ENCODE measurements at regions not wholly inside any gene's neighbourhood (a gene's known extent, or its start where the extent isn't known, plus 50 kb on each side); places are given as distances from the start of the nearest gene placed in this dataset.

DNA sequence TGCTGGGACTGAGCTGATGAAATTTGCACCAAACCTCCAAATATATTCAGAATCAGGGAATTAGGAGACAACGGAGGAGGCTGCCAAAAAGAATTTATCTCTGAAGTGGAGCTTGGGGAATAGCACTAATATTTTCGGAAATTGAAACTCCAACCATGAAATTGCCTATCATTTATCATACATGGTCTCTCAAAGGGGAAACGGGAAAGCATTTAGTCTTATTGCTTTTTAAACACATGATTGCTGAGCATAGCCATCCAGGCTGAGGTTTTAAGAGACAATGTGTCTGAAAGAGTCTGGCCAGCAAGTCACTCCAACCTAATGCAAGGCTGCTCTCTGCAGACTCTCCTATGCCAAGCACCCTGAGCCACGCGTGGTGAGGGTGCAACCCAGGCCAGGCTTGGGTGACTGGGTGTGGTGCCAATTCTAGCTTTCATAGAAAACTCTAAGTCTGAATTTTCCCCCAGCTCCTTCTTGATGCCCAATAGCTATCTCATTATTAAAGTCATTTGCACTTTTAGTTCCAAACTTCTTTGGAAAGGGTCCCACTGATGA, 200.2 kb downstream of the RPLP1 start:
- Histone ChIP-seq H3K79me2 (ENCODE audit: insufficient read depth) (no peaks in the 10 kb centered on the region), H3K9ac (no peak overlapping the region), H3K4me3 (ENCODE audit: low read depth in 2 of 2, low read length in 1 of 2) (no peak overlapping the region), H3F3A (replicated peaks; ENCODE audit: insufficient read depth) (no peaks in the 10 kb centered on the region), H3K27ac (ENCODE audit: low read depth in 2 of 2, low read length in 1 of 2) (no peak overlapping the region), H3K36me3 (replicated peaks in 1 of 2; ENCODE audit: control insufficient read depth in 1 of 2, insufficient read depth in 2 of 2, low read length in 1 of 2) (no peaks in the 10 kb centered on the region), H3K9me3 (no peaks in the 10 kb centered on the region), H3K4me1 (ENCODE audit: control insufficient read depth in 1 of 2, insufficient read depth in 2 of 2, low read depth in 1 of 2, low read length in 1 of 2) (peaks cover 0 to 6% of the 10 kb centered on the region in 2 experiments; a peak in 1 of 4 replicates), H3K9me2 (no peaks in the 10 kb centered on the region), H3K4me2 (no peak overlapping the region), H4K20me1 (ENCODE audit: insufficient read depth) (no peaks in the 10 kb centered on the region), H2AFZ (ENCODE audit: low read depth) (no peak overlapping the region), H3K27me3 (ENCODE audit: insufficient read depth) (peaks cover 40% of the 10 kb centered on the region; the same call in 1 of the 2 replicates)
- DNase-seq, result no peak
- CTCF ChIA-PET, result no interaction called here
- WGBS (ENCODE audit: low lambda C conversion rate), result 50% methylated on average over 5 of the region's 5 CpGs
- TF ChIP-seq, protein P1, sequence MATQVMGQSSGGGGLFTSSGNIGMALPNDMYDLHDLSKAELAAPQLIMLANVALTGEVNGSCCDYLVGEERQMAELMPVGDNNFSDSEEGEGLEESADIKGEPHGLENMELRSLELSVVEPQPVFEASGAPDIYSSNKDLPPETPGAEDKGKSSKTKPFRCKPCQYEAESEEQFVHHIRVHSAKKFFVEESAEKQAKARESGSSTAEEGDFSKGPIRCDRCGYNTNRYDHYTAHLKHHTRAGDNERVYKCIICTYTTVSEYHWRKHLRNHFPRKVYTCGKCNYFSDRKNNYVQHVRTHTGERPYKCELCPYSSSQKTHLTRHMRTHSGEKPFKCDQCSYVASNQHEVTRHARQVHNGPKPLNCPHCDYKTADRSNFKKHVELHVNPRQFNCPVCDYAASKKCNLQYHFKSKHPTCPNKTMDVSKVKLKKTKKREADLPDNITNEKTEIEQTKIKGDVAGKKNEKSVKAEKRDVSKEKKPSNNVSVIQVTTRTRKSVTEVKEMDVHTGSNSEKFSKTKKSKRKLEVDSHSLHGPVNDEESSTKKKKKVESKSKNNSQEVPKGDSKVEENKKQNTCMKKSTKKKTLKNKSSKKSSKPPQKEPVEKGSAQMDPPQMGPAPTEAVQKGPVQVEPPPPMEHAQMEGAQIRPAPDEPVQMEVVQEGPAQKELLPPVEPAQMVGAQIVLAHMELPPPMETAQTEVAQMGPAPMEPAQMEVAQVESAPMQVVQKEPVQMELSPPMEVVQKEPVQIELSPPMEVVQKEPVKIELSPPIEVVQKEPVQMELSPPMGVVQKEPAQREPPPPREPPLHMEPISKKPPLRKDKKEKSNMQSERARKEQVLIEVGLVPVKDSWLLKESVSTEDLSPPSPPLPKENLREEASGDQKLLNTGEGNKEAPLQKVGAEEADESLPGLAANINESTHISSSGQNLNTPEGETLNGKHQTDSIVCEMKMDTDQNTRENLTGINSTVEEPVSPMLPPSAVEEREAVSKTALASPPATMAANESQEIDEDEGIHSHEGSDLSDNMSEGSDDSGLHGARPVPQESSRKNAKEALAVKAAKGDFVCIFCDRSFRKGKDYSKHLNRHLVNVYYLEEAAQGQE (IDR thresholded peaks at IDR 0.05; ENCODE audit: low read depth, low read length), result no peak
- TF ChIP-seq RAD21 (IDR thresholded peaks at IDR 0.05; ENCODE audit: low read length), result peak; percentile 10; the same call in 1 of the 2 replicates
- POLR2A ChIA-PET, result no interaction called here

DNA sequence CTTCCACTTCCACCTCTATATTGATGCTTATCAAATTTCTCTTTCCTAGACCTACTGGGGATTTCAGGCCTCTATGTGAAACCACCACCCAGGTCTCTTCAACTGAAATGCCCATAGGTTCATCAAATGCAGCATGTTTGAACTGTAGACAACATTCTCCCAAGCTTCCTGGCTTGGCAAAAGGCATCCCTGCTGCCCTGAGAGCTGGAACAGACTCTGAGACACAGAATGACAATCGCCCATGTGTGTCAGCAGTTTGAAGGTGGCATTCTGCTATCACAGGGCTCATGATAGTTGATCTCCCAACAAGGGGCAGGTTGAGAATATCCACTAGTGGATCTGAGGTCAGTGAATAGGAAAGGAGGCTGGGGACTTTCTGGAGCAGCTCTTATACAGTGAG, 200.7 kb downstream of the RPLP1 start:
- Histone ChIP-seq H3K36me3 (replicated peaks in 1 of 2; ENCODE audit: control insufficient read depth in 1 of 2, insufficient read depth in 2 of 2, low read length in 1 of 2) (no peaks in the 10 kb centered on the region), H3K4me3 (ENCODE audit: low read depth in 2 of 2, low read length in 1 of 2) (no peak overlapping the region), H3K9ac (no peak overlapping the region), H3K9me3 (no peaks in the 10 kb centered on the region), H3K4me1 (ENCODE audit: control insufficient read depth in 1 of 2, insufficient read depth in 2 of 2, low read depth in 1 of 2, low read length in 1 of 2) (peaks cover 0 to 2% of the 10 kb centered on the region in 2 experiments; a peak in 1 of 4 replicates), H3K27ac (ENCODE audit: low read depth in 2 of 2, low read length in 1 of 2) (no peak overlapping the region), H4K20me1 (ENCODE audit: insufficient read depth) (no peaks in the 10 kb centered on the region), H3K4me2 (no peak overlapping the region), H3F3A (replicated peaks; ENCODE audit: insufficient read depth) (no peaks in the 10 kb centered on the region), H3K79me2 (ENCODE audit: insufficient read depth) (no peaks in the 10 kb centered on the region), H3K27me3 (ENCODE audit: insufficient read depth) (peaks cover 37% of the 10 kb centered on the region; the same call in 1 of the 2 replicates), H3K9me2 (no peaks in the 10 kb centered on the region), H2AFZ (ENCODE audit: low read depth) (no peak overlapping the region)
- 9% methylated on average over 1 of the region's 1 CpG for WGBS (ENCODE audit: low lambda C conversion rate)
- no peak for DNase-seq
- TF ChIP-seq FOXJ3 (CRISPR knock-in tag; IDR thresholded peaks at IDR 0.05) (no peak), JUND (IDR thresholded peaks at IDR 0.05) (no peak), TEAD4 (IDR thresholded peaks at IDR 0.05; ENCODE audit: borderline replicate concordance, insufficient read depth) (no peak)
- CTCF ChIA-PET, result no interaction called here
- POLR2A ChIA-PET, result no interaction called here

DNA sequence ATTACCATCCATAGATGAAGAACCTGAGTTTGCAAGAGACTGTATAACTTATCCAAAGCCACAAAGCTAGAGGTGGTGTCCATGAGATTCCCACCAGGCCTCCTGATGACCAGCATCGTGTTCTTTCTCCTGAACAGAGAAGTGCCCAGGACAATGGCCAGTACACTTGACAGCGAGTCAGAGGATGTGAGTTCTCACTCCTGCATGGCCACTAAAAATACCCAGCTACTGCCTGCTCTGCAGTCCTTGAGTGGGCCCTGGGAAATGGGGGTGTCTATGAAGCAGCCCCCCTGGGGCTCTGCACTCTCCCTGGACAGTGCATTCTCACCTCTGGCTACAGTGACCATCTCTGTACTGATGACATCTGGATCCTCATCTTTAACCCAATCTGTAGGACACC, 201.2 kb downstream of the RPLP1 start:
- CTCF ChIA-PET, result no interaction called here
- 33% methylated on average over 1 of the region's 2 CpGs for WGBS (ENCODE audit: low lambda C conversion rate)
- TF ChIP-seq, protein P2, sequence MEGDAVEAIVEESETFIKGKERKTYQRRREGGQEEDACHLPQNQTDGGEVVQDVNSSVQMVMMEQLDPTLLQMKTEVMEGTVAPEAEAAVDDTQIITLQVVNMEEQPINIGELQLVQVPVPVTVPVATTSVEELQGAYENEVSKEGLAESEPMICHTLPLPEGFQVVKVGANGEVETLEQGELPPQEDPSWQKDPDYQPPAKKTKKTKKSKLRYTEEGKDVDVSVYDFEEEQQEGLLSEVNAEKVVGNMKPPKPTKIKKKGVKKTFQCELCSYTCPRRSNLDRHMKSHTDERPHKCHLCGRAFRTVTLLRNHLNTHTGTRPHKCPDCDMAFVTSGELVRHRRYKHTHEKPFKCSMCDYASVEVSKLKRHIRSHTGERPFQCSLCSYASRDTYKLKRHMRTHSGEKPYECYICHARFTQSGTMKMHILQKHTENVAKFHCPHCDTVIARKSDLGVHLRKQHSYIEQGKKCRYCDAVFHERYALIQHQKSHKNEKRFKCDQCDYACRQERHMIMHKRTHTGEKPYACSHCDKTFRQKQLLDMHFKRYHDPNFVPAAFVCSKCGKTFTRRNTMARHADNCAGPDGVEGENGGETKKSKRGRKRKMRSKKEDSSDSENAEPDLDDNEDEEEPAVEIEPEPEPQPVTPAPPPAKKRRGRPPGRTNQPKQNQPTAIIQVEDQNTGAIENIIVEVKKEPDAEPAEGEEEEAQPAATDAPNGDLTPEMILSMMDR (IDR thresholded peaks at IDR 0.05), result no peak
- TF ChIP-seq POLR2AphosphoS5 (IDR thresholded peaks at IDR 0.05; ENCODE audit: low read depth, low read length) (no peak), CHD2 (IDR thresholded peaks at IDR 0.05; ENCODE audit: low read length, partially characterized antibody) (no peak), JUND (IDR thresholded peaks at IDR 0.05) (no peak), EP300 (IDR thresholded peaks at IDR 0.05; ENCODE audit: borderline replicate concordance in 1 of 2, low read depth in 1 of 2, low read length in 1 of 2) (no peak), ELF1 (IDR thresholded peaks at IDR 0.05) (no peak), EZH2phosphoT487 (IDR thresholded peaks at IDR 0.05; ENCODE audit: borderline replicate concordance, low read depth) (no peak), FOSL2 (IDR thresholded peaks at IDR 0.05; ENCODE audit: borderline replicate concordance, low read depth) (no peak)
- TF ChIP-seq, protein P3, sequence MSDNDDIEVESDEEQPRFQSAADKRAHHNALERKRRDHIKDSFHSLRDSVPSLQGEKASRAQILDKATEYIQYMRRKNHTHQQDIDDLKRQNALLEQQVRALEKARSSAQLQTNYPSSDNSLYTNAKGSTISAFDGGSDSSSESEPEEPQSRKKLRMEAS (IDR thresholded peaks at IDR 0.05; ENCODE audit: low read depth), result no peak
- TF ChIP-seq, protein P4, sequence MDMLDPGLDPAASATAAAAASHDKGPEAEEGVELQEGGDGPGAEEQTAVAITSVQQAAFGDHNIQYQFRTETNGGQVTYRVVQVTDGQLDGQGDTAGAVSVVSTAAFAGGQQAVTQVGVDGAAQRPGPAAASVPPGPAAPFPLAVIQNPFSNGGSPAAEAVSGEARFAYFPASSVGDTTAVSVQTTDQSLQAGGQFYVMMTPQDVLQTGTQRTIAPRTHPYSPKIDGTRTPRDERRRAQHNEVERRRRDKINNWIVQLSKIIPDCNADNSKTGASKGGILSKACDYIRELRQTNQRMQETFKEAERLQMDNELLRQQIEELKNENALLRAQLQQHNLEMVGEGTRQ (IDR thresholded peaks at IDR 0.05; ENCODE audit: borderline replicate concordance, low read depth, low read length), result no peak

More for the DNA sequence above, 201.2 kb downstream of the RPLP1 start:
- H3K9me3 ChIP-seq, result no peaks in the 10 kb centered on the region
- peaks cover 37% of the 10 kb centered on the region; the same call in 1 of the 2 replicates for H3K27me3 ChIP-seq (ENCODE audit: insufficient read depth)
- no peak overlapping the region for H3K4me3 ChIP-seq (ENCODE audit: low read depth in 2 of 2, low read length in 1 of 2)
- H3K4me2 ChIP-seq, result no peak overlapping the region
- H3F3A ChIP-seq (replicated peaks; ENCODE audit: insufficient read depth), result no peaks in the 10 kb centered on the region
- no peak overlapping the region for H3K27ac ChIP-seq (ENCODE audit: low read depth in 2 of 2, low read length in 1 of 2)
- no peaks in the 10 kb centered on the region for H3K9me2 ChIP-seq
- no peak overlapping the region for H2AFZ ChIP-seq (ENCODE audit: low read depth)
- H3K36me3 ChIP-seq (replicated peaks in 1 of 2; ENCODE audit: control insufficient read depth in 1 of 2, insufficient read depth in 2 of 2, low read length in 1 of 2), result no peaks in the 10 kb centered on the region
- no peak overlapping the region for H3K9ac ChIP-seq
- H3K79me2 ChIP-seq (ENCODE audit: insufficient read depth), result no peaks in the 10 kb centered on the region
- no peak for DNase-seq
- H4K20me1 ChIP-seq (ENCODE audit: insufficient read depth), result no peaks in the 10 kb centered on the region
- POLR2A ChIA-PET, result no interaction called here
- H3K4me1 ChIP-seq (ENCODE audit: control insufficient read depth in 1 of 2, insufficient read depth in 2 of 2, low read depth in 1 of 2, low read length in 1 of 2), result no peaks in the 10 kb centered on the region; a peak in 1 of 4 replicates

Data from SK-N-SH (cell line).